HG02763 (cell line): ENCODE measurements at regions not wholly inside any gene's neighbourhood (a gene's known extent, or its start where the extent isn't known, plus 50 kb on each side); places are given as distances from the start of the nearest gene placed in this dataset.

ENCODE experiments used
- ATAC-seq: cut with Tn5 transposase; IDR thresholded peaks from one replicate; pipeline ENCODE4 v1.9.1; 2021; ENCODE audit warnings: mild to moderate bottlenecking, moderate library complexity; ENCODE audit not compliant: unreplicated experiment

DNA sequence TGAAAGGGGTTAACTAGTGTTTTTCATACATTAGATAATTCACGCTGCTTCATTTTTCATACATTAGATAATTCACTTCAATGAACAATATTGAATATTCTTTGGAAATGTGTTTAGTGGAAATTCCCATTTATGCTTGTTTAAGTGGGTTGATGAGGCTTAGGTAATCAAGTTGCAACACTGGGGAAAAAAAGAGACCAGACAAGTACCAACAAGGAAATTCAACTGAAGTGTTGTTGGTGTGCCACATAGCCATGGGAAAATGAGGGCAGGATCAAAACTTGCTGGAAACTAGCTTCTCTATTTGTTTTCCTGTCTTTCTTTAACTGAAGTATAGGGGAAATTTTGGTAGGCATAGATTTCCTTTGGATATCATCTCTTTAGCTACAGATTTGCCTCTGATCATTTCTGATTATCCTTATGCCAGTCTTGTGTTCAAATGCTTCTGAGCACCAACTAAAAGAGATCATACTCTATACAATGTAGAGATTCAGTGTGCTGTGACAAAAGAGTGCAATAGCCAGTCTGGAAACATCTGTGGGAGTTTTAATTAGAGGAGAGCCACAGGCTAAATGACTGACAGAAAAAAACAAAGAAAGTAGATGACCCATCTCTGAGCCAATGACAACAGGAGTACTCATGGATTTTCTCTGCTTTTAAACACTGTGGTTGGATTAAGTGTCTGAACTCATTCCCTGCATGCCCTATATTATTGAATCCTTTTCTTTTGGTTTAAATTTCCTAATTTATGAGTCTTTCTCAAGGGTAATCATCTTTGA, 67.6 kb upstream of the CTSC start:
- ATAC-seq, result no peak

DNA sequence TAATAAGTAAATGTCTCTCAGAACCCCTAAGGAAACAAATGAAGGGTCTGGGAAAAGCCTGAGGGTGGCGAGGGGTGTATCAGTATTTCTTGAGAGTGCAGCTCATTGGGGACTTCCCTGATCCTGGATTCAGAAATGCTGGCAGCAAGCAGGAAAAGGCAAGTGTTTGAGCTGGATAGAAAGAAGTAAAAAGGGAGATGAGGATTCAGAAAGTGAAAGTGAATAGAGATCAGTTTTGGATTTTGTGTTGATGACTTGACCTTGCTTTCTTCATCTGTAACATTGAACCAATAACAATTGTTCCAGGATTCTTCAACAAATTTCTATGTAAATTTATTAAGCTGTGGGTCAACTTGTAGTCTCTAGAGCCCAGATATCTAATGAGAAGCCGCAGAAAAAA, 66.9 kb upstream of the CTSC start:
- ATAC-seq, result no peak

DNA sequence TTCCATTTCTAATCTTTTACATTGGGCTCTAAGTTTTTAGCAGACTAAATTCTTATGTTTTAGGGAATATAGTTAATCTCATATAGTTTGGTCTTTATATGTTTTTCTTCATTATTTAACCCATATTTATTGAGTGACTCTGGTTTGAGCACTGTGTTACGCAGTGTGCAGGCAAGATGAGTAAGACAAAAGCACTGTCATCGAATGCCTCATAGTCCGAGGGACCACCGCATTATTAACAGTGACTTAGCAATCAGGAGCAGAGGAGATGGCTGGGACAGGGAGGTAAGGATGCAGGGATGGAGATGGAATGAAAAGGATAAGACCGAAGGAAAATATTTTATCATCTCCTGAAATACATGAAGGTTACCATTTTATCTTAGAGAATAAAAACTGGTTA, 65.2 kb upstream of the CTSC start:
- ATAC-seq, result no peak

- ATAC-seq, result no peak
Observed at GRCh38 chr11:88402192-88402715, 64.7 kb upstream of the CTSC start.

GRCh38 chr11:88398791-88399570, 61.4 kb upstream of the CTSC start:
- no peak for ATAC-seq

DNA sequence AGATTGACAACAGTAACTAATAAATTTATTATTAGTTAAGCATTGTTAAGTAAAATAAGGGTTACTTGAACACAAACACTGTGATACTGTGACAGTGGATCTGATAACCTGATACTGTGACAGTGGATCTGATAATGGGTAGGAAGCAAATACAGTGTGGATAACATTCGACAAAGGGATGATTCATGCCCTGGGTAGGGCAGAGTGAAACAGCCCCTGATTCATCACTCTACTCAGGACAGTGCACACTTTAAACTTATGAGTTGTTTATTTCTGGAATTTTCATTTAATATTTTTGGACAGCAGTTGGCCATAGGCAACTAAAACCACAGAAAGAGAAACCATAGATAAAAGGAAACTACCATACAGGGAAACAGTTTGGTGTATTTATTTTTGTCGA, 60.8 kb upstream of the CTSC start:
- ATAC-seq, result no peak

GRCh38 chr11:88390254-88390653, 52.7 kb upstream of the CTSC start:
- ATAC-seq, result no peak

- no peak for ATAC-seq
Observed at GRCh38 chr11:88387957-88388356, 50.4 kb upstream of the CTSC start.
